RWPE1 (cell line): ENCODE measurements at regions not wholly inside any gene's neighbourhood (a gene's known extent, or its start where the extent isn't known, plus 50 kb on each side); places are given as distances from the start of the nearest gene placed in this dataset.

Source experiments
- CTCF ChIA-PET: fragments of 350-600 bp; sonication (Branson Sonifier 250); formaldehyde crosslinking; extraction: SDS; loops from one replicate; lab custom pipeline; 2021; lab: Yijun Ruan, JAX
- POLR2A ChIA-PET: fragments of 400-600 bp; formaldehyde crosslinking; extraction: SDS; loops from one replicate; lab custom pipeline; 2020; ENCODE audit warnings: antibody characterized with exemption; ENCODE audit not compliant: low non-redundant PET; lab: Yijun Ruan, JAX
- DNase-seq: peaks from one replicate; pipeline ENCODE4 v3.0.0; 2012; ENCODE audit warnings: low spot score
- H3K27ac ChIP-seq: fragments of 450-650 bp; 2 replicates; pipeline ENCODE4 v1.5.1; 2017
- CTCF ChIP-seq: fragments of 450-650 bp; conservative IDR thresholded peaks from 2 replicates; pipeline ENCODE4 v1.5.1; 2017; ENCODE audit warnings: low read depth, mild to moderate bottlenecking

GRCh38 chr3:117660941-117661817 is 951.6 kb downstream of the TUSC7 start:
- H3K27ac ChIP-seq: no peak overlapping the region
- DNase-seq: peak; percentile 5
- POLR2A ChIA-PET: no interaction called here
- TF ChIP-seq CTCF: no peak
- CTCF ChIA-PET: no interaction called here

DNA sequence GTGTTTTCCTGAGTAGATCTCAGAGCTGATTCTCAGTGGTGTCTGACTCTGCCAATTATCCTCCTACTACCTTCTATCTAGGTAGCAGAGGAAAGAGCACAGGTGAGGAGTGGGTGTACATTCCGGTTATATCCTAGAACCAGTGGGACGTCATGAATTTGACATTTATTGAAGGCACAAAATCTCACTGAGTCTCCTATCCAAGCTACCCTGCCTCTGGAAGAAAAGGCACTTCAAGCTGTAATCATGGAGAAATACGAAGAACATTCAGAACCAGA is 952.2 kb downstream of the TUSC7 start:
- no peak for DNase-seq
- POLR2A ChIA-PET: no interaction called here
- CTCF ChIA-PET: no interaction called here
- no peak overlapping the region for H3K27ac ChIP-seq
- no peak for TF ChIP-seq CTCF

DNA sequence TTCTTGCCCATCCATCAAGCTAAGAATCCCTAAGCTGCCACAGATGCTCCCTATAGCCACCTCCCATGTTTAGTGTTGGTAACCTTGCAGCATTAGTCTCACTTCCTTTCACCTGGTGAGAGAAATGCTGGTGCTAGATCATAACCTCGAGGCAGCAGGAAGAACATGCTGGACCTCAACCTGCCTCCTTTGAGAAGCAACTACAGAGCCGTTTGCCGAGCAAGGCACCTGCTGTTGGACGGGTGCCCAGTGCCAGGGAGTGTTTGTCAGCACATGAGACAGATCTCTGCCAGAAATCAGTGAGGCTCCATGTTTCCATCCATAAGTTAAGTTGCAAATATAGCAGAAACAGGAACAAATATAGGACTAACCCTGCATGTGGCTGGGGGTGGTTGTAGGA is 955.7 kb downstream of the TUSC7 start:
- ChIA-PET POLR2A (no interaction called here), CTCF (no interaction called here)
- H3K27ac ChIP-seq: no peak overlapping the region
- TF ChIP-seq CTCF: no peak
- DNase-seq: no peak

- CTCF ChIA-PET: interaction anchor here (0.6 kb wide), 1 partner anchor 15 kb away, joined by 6 read pairs; no protein-coding TSS in a partner anchor
- TF ChIP-seq CTCF: no peak
These were observed 956.7 kb downstream of the TUSC7 start for GRCh38 chr3:117666325-117666724.

GRCh38 chr3:117666812-117667211 is 957.2 kb downstream of the TUSC7 start:
- DNase-seq: no peak
- no peak overlapping the region for H3K27ac ChIP-seq
- no peak for TF ChIP-seq CTCF
- POLR2A ChIA-PET: no interaction called here
- CTCF ChIA-PET: no interaction called here

More at GRCh38 chr3:117666325-117666724, 956.7 kb downstream of the TUSC7 start:
- H3K27ac ChIP-seq: no peak overlapping the region
- POLR2A ChIA-PET: no interaction called here
- no peak for DNase-seq

DNA sequence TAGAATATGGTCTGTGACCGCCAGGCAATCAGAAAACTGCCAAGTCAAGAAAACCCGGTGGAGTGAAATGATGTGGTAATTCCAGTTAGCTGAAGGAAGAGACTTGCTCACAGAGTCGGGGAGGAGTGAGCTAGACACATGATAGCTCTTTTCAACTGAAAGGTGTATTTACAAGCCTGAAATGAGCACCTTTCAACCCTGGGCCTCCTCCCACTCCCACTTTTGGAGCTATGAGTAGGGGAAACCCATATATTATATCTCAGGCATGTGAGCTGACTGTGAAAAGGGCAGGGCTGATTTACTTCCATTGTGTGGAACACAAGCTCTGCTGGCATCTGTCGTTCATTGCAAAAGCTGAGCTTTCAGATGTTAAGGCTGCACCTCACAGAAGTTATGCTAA is 960.2 kb downstream of the TUSC7 start:
- no peak for DNase-seq
- POLR2A ChIA-PET: no interaction called here
- CTCF ChIA-PET: interaction anchor here (0.6 kb wide), 2 partner anchors 10 to 140 kb away, joined by 3 read pairs; no protein-coding TSS in a partner anchor
- no peak for TF ChIP-seq CTCF
- no peak overlapping the region for H3K27ac ChIP-seq
